ENCODE measurements at regions not wholly inside any gene's neighbourhood (a gene's known extent, or its start where the extent isn't known, plus 50 kb on each side); places are given as distances from the start of the nearest gene placed in this dataset.
"Not testable (repeated sequence)": the region's sequence is repeated elsewhere in the genome, so short reads cannot be mapped to it uniquely, and the experiment has no call there.

DNA sequence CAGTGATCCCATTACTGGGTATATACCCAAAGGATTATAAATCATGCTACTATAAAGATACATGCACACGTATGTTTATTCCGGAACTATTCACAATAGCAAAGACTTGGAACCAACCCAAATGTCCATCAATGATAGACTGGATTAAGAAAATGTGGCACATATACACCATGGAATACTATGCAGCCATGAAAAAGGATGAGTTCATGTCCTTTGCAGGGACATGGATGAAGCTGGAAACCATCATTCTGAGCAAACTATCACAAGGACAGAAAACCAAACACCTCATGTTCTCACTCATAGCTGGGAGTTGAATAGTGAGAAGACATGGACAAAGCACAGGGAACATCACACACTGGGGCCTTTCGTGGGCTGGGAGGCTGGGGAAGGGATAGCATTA is 129.8 kb upstream of the HAPLN1 start:
- not testable (repeated sequence) for H4K91ac ChIP-seq (ENCODE audit: low read length); H2BK15ac ChIP-seq (ENCODE audit: low read depth, poor library complexity, severe bottlenecking); H2AK5ac ChIP-seq (ENCODE audit: low read length, severe bottlenecking); H2BK5ac ChIP-seq (ENCODE audit: low read depth, low read length, poor library complexity, severe bottlenecking); H2BK12ac ChIP-seq (ENCODE audit: low read length in 2 of 2); H3K4me1 ChIP-seq (ENCODE audit: control insufficient read depth, insufficient read depth, low read depth, low read length); H3K27ac ChIP-seq (ENCODE audit: low read length, poor library complexity, severe bottlenecking); DNase-seq; H3K18ac ChIP-seq (ENCODE audit: low read depth in 1 of 2, low read length in 2 of 2); H3K4me2 ChIP-seq (ENCODE audit: low read length, poor library complexity, severe bottlenecking); H3K4me3 ChIP-seq (ENCODE audit: insufficient read depth in 1 of 2, low read depth in 1 of 2, low read length in 2 of 2); H3K23ac ChIP-seq (ENCODE audit: low read length in 2 of 2); H3K79me1 ChIP-seq (replicated peaks; ENCODE audit: low read length, poor library complexity, severe bottlenecking); H3K14ac ChIP-seq (ENCODE audit: low read length in 2 of 2); H3K4ac ChIP-seq (ENCODE audit: low read depth in 1 of 2, low read length in 2 of 2); H3K9ac ChIP-seq (ENCODE audit: low read length); H2AFZ ChIP-seq (ENCODE audit: low read depth, low read length); H3K9me3 ChIP-seq (ENCODE audit: control insufficient read depth, low read length); H4K8ac ChIP-seq (ENCODE audit: low read length); H3K36me3 ChIP-seq (ENCODE audit: control insufficient read depth in 1 of 2, insufficient read depth in 2 of 2, low read depth in 1 of 2, low read length in 2 of 2); H2BK120ac ChIP-seq (ENCODE audit: low read depth, low read length); H3K27me3 ChIP-seq (ENCODE audit: control insufficient read depth in 1 of 2, insufficient read depth in 1 of 2, low read length in 2 of 2)
- WGBS: 64% methylated on average over 1 of the region's 3 CpGs

DNA sequence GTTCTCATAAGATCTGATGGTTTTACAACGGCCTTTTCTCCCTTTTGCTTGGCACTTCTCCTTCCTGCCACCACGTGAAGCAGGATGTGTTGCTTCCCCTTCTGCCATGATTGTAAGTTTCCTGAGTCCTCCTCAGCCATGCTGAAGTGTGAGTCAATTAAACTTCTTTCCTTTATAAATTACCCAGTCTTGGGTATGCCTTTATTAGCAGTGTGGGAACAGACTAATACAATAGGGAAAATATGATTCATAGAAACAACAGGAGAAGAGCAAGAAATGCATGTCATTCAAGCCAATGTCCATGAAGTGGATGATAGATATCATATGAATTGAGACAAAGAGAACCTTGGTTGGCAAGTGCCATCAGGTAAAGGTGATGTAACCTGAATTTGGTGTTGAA is 128.3 kb upstream of the HAPLN1 start:
- no peak overlapping the region for H2BK12ac ChIP-seq (ENCODE audit: low read length in 2 of 2)
- no peak for DNase-seq
- H3K23ac ChIP-seq (ENCODE audit: low read length in 2 of 2): no peak overlapping the region
- H2AFZ ChIP-seq (ENCODE audit: low read depth, low read length): no peak overlapping the region
- no peak overlapping the region for H2BK5ac ChIP-seq (ENCODE audit: low read depth, low read length, poor library complexity, severe bottlenecking)
- H4K91ac ChIP-seq (ENCODE audit: low read length): no peak overlapping the region
- no peak overlapping the region for H3K4me3 ChIP-seq (ENCODE audit: insufficient read depth in 1 of 2, low read depth in 1 of 2, low read length in 2 of 2)
- no peak overlapping the region for H3K27ac ChIP-seq (ENCODE audit: low read length, poor library complexity, severe bottlenecking)
- no peaks in the 10 kb centered on the region for H3K9me3 ChIP-seq (ENCODE audit: control insufficient read depth, low read length)
- no peak overlapping the region for H3K9ac ChIP-seq (ENCODE audit: low read length)
- no peak overlapping the region for H4K8ac ChIP-seq (ENCODE audit: low read length)
- no peaks in the 10 kb centered on the region for H3K27me3 ChIP-seq (ENCODE audit: control insufficient read depth in 1 of 2, insufficient read depth in 1 of 2, low read length in 2 of 2)
- H3K18ac ChIP-seq (ENCODE audit: low read depth in 1 of 2, low read length in 2 of 2): no peak overlapping the region
- H3K14ac ChIP-seq (ENCODE audit: low read length in 2 of 2): no peak overlapping the region
- no peaks in the 10 kb centered on the region for H3K4me1 ChIP-seq (ENCODE audit: control insufficient read depth, insufficient read depth, low read depth, low read length)
- H2AK5ac ChIP-seq (ENCODE audit: low read length, severe bottlenecking): no peak overlapping the region
- no peak overlapping the region for H2BK120ac ChIP-seq (ENCODE audit: low read depth, low read length)
- no peak overlapping the region for H3K4ac ChIP-seq (ENCODE audit: low read depth in 1 of 2, low read length in 2 of 2)
- H3K79me1 ChIP-seq (replicated peaks; ENCODE audit: low read length, poor library complexity, severe bottlenecking): no peaks in the 10 kb centered on the region
- H3K4me2 ChIP-seq (ENCODE audit: low read length, poor library complexity, severe bottlenecking): no peak overlapping the region
- H3K36me3 ChIP-seq (ENCODE audit: control insufficient read depth in 1 of 2, insufficient read depth in 2 of 2, low read depth in 1 of 2, low read length in 2 of 2): no peaks in the 10 kb centered on the region
- H2BK15ac ChIP-seq (ENCODE audit: low read depth, poor library complexity, severe bottlenecking): no peak overlapping the region
- WGBS: 88% methylated on average over 2 of the region's 2 CpGs

DNA sequence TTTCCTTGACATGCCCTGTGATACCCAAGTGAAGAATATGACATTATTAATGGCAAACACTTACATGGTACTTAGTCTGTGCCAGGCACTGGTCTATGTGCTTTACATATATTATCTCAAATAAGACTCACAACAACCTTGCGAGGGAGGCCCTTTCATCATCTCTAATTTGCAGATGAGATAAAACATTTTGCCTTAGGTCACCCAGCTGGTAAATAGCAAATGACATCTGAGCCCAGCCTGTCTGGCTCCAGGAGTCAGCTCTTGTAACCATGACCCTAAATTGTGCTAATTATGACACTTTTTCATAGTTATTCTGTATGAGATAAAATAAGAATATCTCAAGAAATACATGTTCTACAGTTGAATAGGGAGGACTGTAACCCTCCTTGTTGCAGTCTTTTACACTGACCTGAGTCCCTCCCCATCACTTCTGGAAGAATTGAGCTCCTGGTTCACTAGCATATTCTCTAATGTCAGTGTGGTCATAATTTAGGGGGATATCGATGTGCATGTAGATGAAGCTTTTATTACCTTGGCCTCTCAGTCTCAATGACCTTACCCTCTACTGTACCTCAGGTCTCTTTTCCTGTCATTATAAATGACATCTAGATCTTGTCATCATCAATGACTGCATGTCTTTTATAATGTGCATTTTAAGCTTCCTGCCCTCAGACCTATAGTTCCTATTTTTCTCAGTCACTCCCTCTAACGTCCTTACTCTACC is 126.1 kb upstream of the HAPLN1 start:
- Histone ChIP-seq H3K23ac (ENCODE audit: low read length in 2 of 2) (no peak overlapping the region), H2BK12ac (ENCODE audit: low read length in 2 of 2) (no peak overlapping the region), H3K9me3 (ENCODE audit: control insufficient read depth, low read length) (no peaks in the 10 kb centered on the region), H3K4me3 (ENCODE audit: insufficient read depth in 1 of 2, low read depth in 1 of 2, low read length in 2 of 2) (no peak overlapping the region), H3K4me1 (ENCODE audit: control insufficient read depth, insufficient read depth, low read depth, low read length) (no peaks in the 10 kb centered on the region), H3K27me3 (ENCODE audit: control insufficient read depth in 1 of 2, insufficient read depth in 1 of 2, low read length in 2 of 2) (no peaks in the 10 kb centered on the region), H2BK5ac (ENCODE audit: low read depth, low read length, poor library complexity, severe bottlenecking) (no peak overlapping the region), H2AK5ac (ENCODE audit: low read length, severe bottlenecking) (no peak overlapping the region), H3K27ac (ENCODE audit: low read length, poor library complexity, severe bottlenecking) (no peak overlapping the region), H4K91ac (ENCODE audit: low read length) (no peak overlapping the region), H3K14ac (ENCODE audit: low read length in 2 of 2) (no peak overlapping the region), H3K9ac (ENCODE audit: low read length) (no peak overlapping the region), H3K36me3 (ENCODE audit: control insufficient read depth in 1 of 2, insufficient read depth in 2 of 2, low read depth in 1 of 2, low read length in 2 of 2) (no peaks in the 10 kb centered on the region), H2BK15ac (ENCODE audit: low read depth, poor library complexity, severe bottlenecking) (no peak overlapping the region), H2BK120ac (ENCODE audit: low read depth, low read length) (no peak overlapping the region), H3K4me2 (ENCODE audit: low read length, poor library complexity, severe bottlenecking) (no peak overlapping the region), H3K4ac (ENCODE audit: low read depth in 1 of 2, low read length in 2 of 2) (no peak overlapping the region), H4K8ac (ENCODE audit: low read length) (no peak overlapping the region), H3K18ac (ENCODE audit: low read depth in 1 of 2, low read length in 2 of 2) (no peak overlapping the region), H3K79me1 (replicated peaks; ENCODE audit: low read length, poor library complexity, severe bottlenecking) (no peaks in the 10 kb centered on the region), H2AFZ (ENCODE audit: low read depth, low read length) (no peak overlapping the region)
- WGBS: 92% methylated on average over 3 of the region's 3 CpGs
- no peak for DNase-seq

DNA sequence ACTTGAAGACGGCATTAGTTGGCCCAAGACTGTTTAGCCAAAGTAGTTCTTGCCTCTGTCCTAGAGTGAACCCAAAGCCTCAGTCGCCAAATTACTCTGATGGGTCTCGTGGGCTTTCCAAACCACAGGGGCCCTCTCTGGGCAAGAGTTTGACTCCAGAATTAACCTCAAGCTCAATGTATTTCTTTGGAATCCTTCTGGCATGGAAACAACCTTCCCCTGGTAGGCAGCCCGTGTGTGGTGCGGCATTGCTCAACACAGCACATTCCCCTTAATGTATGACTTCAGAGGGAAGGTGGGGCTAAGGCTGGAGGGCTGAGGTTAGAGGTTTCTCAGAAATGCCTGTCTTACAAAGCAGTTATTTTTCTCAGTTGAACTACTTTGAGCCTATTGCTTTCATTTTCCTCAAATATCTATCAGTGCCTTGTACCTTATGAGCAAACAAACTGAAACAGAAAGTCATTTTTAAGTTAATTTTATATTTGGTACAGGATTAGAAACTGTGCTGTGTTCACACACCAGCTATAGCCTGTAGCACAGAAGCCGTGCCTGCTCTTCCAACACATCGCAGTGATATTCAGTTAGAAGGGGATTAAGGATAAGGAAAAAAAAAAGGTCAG is 123.9 kb upstream of the HAPLN1 start:
- Histone ChIP-seq H2BK12ac (ENCODE audit: low read length in 2 of 2) (peak overlapping the region in 1 of 2 experiments; percentile 63), H2BK120ac (ENCODE audit: low read depth, low read length) (no peak overlapping the region), H4K91ac (ENCODE audit: low read length) (no peak overlapping the region), H2BK5ac (ENCODE audit: low read depth, low read length, poor library complexity, severe bottlenecking) (no peak overlapping the region), H2AK5ac (ENCODE audit: low read length, severe bottlenecking) (no peak overlapping the region), H3K4me3 (ENCODE audit: insufficient read depth in 1 of 2, low read depth in 1 of 2, low read length in 2 of 2) (peak overlapping the region in 1 of 2 experiments; percentile 33), H2BK15ac (ENCODE audit: low read depth, poor library complexity, severe bottlenecking) (no peak overlapping the region), H2AFZ (ENCODE audit: low read depth, low read length) (peak overlapping the region; percentile 44), H3K4ac (ENCODE audit: low read depth in 1 of 2, low read length in 2 of 2) (no peak overlapping the region), H4K8ac (ENCODE audit: low read length) (no peak overlapping the region), H3K23ac (ENCODE audit: low read length in 2 of 2) (no peak overlapping the region), H3K9ac (ENCODE audit: low read length) (no peak overlapping the region), H3K36me3 (ENCODE audit: control insufficient read depth in 1 of 2, insufficient read depth in 2 of 2, low read depth in 1 of 2, low read length in 2 of 2) (no peaks in the 10 kb centered on the region), H3K9me3 (ENCODE audit: control insufficient read depth, low read length) (no peaks in the 10 kb centered on the region), H3K79me1 (replicated peaks; ENCODE audit: low read length, poor library complexity, severe bottlenecking) (no peaks in the 10 kb centered on the region), H3K14ac (ENCODE audit: low read length in 2 of 2) (no peak overlapping the region), H3K4me1 (ENCODE audit: control insufficient read depth, insufficient read depth, low read depth, low read length) (no peaks in the 10 kb centered on the region), H3K27me3 (ENCODE audit: control insufficient read depth in 1 of 2, insufficient read depth in 1 of 2, low read length in 2 of 2) (no peaks in the 10 kb centered on the region), H3K4me2 (ENCODE audit: low read length, poor library complexity, severe bottlenecking) (no peak overlapping the region), H3K27ac (ENCODE audit: low read length, poor library complexity, severe bottlenecking) (no peak overlapping the region), H3K18ac (ENCODE audit: low read depth in 1 of 2, low read length in 2 of 2) (peak overlapping the region in 1 of 2 experiments; percentile 34)
- DNase-seq: peak; percentile 84
- WGBS: 79% methylated on average over 5 of the region's 7 CpGs
